ENCODE measurements at regions not wholly inside any gene's neighbourhood (a gene's known extent, or its start where the extent isn't known, plus 50 kb on each side); places are given as distances from the start of the nearest gene placed in this dataset.

GRCh38 chr22:48366056-48366455 is 1461.6 kb downstream of the BRD1 start:
- no peak overlapping the region for H3K27ac ChIP-seq (ENCODE audit: low read depth, low read length)
- no peaks in the 10 kb centered on the region for H3K79me2 ChIP-seq (ENCODE audit: control insufficient read depth, low read length)
- no peaks in the 10 kb centered on the region for H3K9me2 ChIP-seq (replicated peaks; ENCODE audit: control insufficient read depth, low read length)
- H3F3A ChIP-seq (ENCODE audit: control insufficient read depth, insufficient read depth): no peaks in the 10 kb centered on the region
- no peaks in the 10 kb centered on the region for H4K20me1 ChIP-seq (ENCODE audit: control insufficient read depth, insufficient read depth, low read depth, low read length)
- H3K27me3 ChIP-seq (ENCODE audit: control insufficient read depth, low read length): no peaks in the 10 kb centered on the region
- no peaks in the 10 kb centered on the region for H3K36me3 ChIP-seq (ENCODE audit: control insufficient read depth, low read length)
- H3K4me1 ChIP-seq (ENCODE audit: control insufficient read depth, low read length): no peaks in the 10 kb centered on the region
- H3K4me2 ChIP-seq (ENCODE audit: low read length): no peak overlapping the region
- TF ChIP-seq CTCF (IDR thresholded peaks at IDR 0.05; ENCODE audit: low read depth, low read length, poor library complexity, severe bottlenecking): no peak
- TF ChIP-seq EZH2phosphoT487 (IDR thresholded peaks at IDR 0.05; ENCODE audit: borderline replicate concordance, low read length): no peak
- no peak overlapping the region for H3K4me3 ChIP-seq (ENCODE audit: low read length)
- H3K9me3 ChIP-seq (ENCODE audit: control insufficient read depth, insufficient read depth, low read length): no peaks in the 10 kb centered on the region

- Histone ChIP-seq H3K4me3 (ENCODE audit: low read length) (no peak overlapping the region), H3K9me2 (replicated peaks; ENCODE audit: control insufficient read depth, low read length) (no peaks in the 10 kb centered on the region), H3K79me2 (ENCODE audit: control insufficient read depth, low read length) (no peaks in the 10 kb centered on the region), H3K4me1 (ENCODE audit: control insufficient read depth, low read length) (no peaks in the 10 kb centered on the region), H4K20me1 (ENCODE audit: control insufficient read depth, insufficient read depth, low read depth, low read length) (no peaks in the 10 kb centered on the region), H3K27ac (ENCODE audit: low read depth, low read length) (no peak overlapping the region), H3K36me3 (ENCODE audit: control insufficient read depth, low read length) (no peaks in the 10 kb centered on the region), H3F3A (ENCODE audit: control insufficient read depth, insufficient read depth) (no peaks in the 10 kb centered on the region), H3K9me3 (ENCODE audit: control insufficient read depth, insufficient read depth, low read length) (no peaks in the 10 kb centered on the region), H3K27me3 (ENCODE audit: control insufficient read depth, low read length) (no peaks in the 10 kb centered on the region), H3K4me2 (ENCODE audit: low read length) (no peak overlapping the region)
- no peak for TF ChIP-seq CTCF (IDR thresholded peaks at IDR 0.05; ENCODE audit: low read depth, low read length, poor library complexity, severe bottlenecking)
- no peak for TF ChIP-seq EZH2phosphoT487 (IDR thresholded peaks at IDR 0.05; ENCODE audit: borderline replicate concordance, low read length)
Observed at GRCh38 chr22:48365386-48365785, 1462.3 kb downstream of the BRD1 start.

- H3K79me2 ChIP-seq (ENCODE audit: control insufficient read depth, low read length): no peaks in the 10 kb centered on the region
- TF ChIP-seq EZH2phosphoT487 (IDR thresholded peaks at IDR 0.05; ENCODE audit: borderline replicate concordance, low read length): no peak
- no peak for TF ChIP-seq CTCF (IDR thresholded peaks at IDR 0.05; ENCODE audit: low read depth, low read length, poor library complexity, severe bottlenecking)
- H3K9me3 ChIP-seq (ENCODE audit: control insufficient read depth, insufficient read depth, low read length): no peaks in the 10 kb centered on the region
Observed at GRCh38 chr22:48362721-48363404, 1464.8 kb downstream of the BRD1 start.

More at GRCh38 chr22:48362721-48363404, 1464.8 kb downstream of the BRD1 start:
- no peaks in the 10 kb centered on the region for H3F3A ChIP-seq (ENCODE audit: control insufficient read depth, insufficient read depth)
- H3K4me1 ChIP-seq (ENCODE audit: control insufficient read depth, low read length): no peaks in the 10 kb centered on the region
- no peak overlapping the region for H3K4me2 ChIP-seq (ENCODE audit: low read length)
- H3K27me3 ChIP-seq (ENCODE audit: control insufficient read depth, low read length): no peaks in the 10 kb centered on the region
- H3K36me3 ChIP-seq (ENCODE audit: control insufficient read depth, low read length): no peaks in the 10 kb centered on the region
- H3K9me2 ChIP-seq (replicated peaks; ENCODE audit: control insufficient read depth, low read length): no peaks in the 10 kb centered on the region
- H4K20me1 ChIP-seq (ENCODE audit: control insufficient read depth, insufficient read depth, low read depth, low read length): no peaks in the 10 kb centered on the region
- no peak overlapping the region for H3K27ac ChIP-seq (ENCODE audit: low read depth, low read length)
- H3K4me3 ChIP-seq (ENCODE audit: low read length): no peak overlapping the region
